ENCODE measurements at regions not wholly inside any gene's neighbourhood (a gene's known extent, or its start where the extent isn't known, plus 50 kb on each side); places are given as distances from the start of the nearest gene placed in this dataset.
"Not testable (repeated sequence)": the region's sequence is repeated elsewhere in the genome, so short reads cannot be mapped to it uniquely, and the experiment has no call there.

- H3K36me3 ChIP-seq (ENCODE audit: control insufficient read depth in 1 of 2, insufficient read depth in 2 of 2, low read depth in 1 of 2, low read length in 2 of 2); H2BK5ac ChIP-seq (ENCODE audit: low read depth, low read length, poor library complexity, severe bottlenecking); H3K9ac ChIP-seq (ENCODE audit: low read length); H4K8ac ChIP-seq (ENCODE audit: low read length); H3K27me3 ChIP-seq (ENCODE audit: control insufficient read depth in 1 of 2, insufficient read depth in 1 of 2, low read length in 2 of 2); H3K4ac ChIP-seq (ENCODE audit: low read depth in 1 of 2, low read length in 2 of 2); H3K18ac ChIP-seq (ENCODE audit: low read depth in 1 of 2, low read length in 2 of 2); H2BK15ac ChIP-seq (ENCODE audit: low read depth, poor library complexity, severe bottlenecking); H2BK120ac ChIP-seq (ENCODE audit: low read depth, low read length); H3K79me1 ChIP-seq (replicated peaks; ENCODE audit: low read length, poor library complexity, severe bottlenecking); H3K4me2 ChIP-seq (ENCODE audit: low read length, poor library complexity, severe bottlenecking); DNase-seq; H2AFZ ChIP-seq (ENCODE audit: low read depth, low read length); H3K23ac ChIP-seq (ENCODE audit: low read length in 2 of 2); H4K91ac ChIP-seq (ENCODE audit: low read length); H2AK5ac ChIP-seq (ENCODE audit: low read length, severe bottlenecking); H2BK12ac ChIP-seq (ENCODE audit: low read length in 2 of 2); H3K27ac ChIP-seq (ENCODE audit: low read length, poor library complexity, severe bottlenecking); H3K14ac ChIP-seq (ENCODE audit: low read length in 2 of 2); H3K4me3 ChIP-seq (ENCODE audit: insufficient read depth in 1 of 2, low read depth in 1 of 2, low read length in 2 of 2); H3K4me1 ChIP-seq (ENCODE audit: control insufficient read depth, insufficient read depth, low read depth, low read length): not testable (repeated sequence)
- peaks cover 14% of the 10 kb centered on the region for H3K9me3 ChIP-seq (ENCODE audit: control insufficient read depth, low read length)
- 66% methylated on average over 8 of the region's 8 CpGs for WGBS
Observed at GRCh38 chr3:3941380-3941779, 142.1 kb downstream of the LRRN1 start.

- Histone ChIP-seq H2BK120ac (ENCODE audit: low read depth, low read length) (no peak overlapping the region), H3K4me3 (ENCODE audit: insufficient read depth in 1 of 2, low read depth in 1 of 2, low read length in 2 of 2) (no peak overlapping the region), H3K4me2 (ENCODE audit: low read length, poor library complexity, severe bottlenecking) (no peak overlapping the region), H3K23ac (ENCODE audit: low read length in 2 of 2) (no peak overlapping the region), H3K36me3 (ENCODE audit: control insufficient read depth in 1 of 2, insufficient read depth in 2 of 2, low read depth in 1 of 2, low read length in 2 of 2) (no peaks in the 10 kb centered on the region), H3K4me1 (ENCODE audit: control insufficient read depth, insufficient read depth, low read depth, low read length) (no peaks in the 10 kb centered on the region), H2AK5ac (ENCODE audit: low read length, severe bottlenecking) (no peak overlapping the region), H2BK15ac (ENCODE audit: low read depth, poor library complexity, severe bottlenecking) (no peak overlapping the region), H3K79me1 (replicated peaks; ENCODE audit: low read length, poor library complexity, severe bottlenecking) (no peaks in the 10 kb centered on the region), H2BK12ac (ENCODE audit: low read length in 2 of 2) (no peak overlapping the region), H3K18ac (ENCODE audit: low read depth in 1 of 2, low read length in 2 of 2) (no peak overlapping the region), H3K4ac (ENCODE audit: low read depth in 1 of 2, low read length in 2 of 2) (no peak overlapping the region), H4K91ac (ENCODE audit: low read length) (no peak overlapping the region), H3K27me3 (ENCODE audit: control insufficient read depth in 1 of 2, insufficient read depth in 1 of 2, low read length in 2 of 2) (no peaks in the 10 kb centered on the region), H3K9me3 (ENCODE audit: control insufficient read depth, low read length) (peaks cover 31% of the 10 kb centered on the region), H3K9ac (ENCODE audit: low read length) (no peak overlapping the region), H2AFZ (ENCODE audit: low read depth, low read length) (no peak overlapping the region), H3K14ac (ENCODE audit: low read length in 2 of 2) (no peak overlapping the region), H4K8ac (ENCODE audit: low read length) (no peak overlapping the region), H3K27ac (ENCODE audit: low read length, poor library complexity, severe bottlenecking) (no peak overlapping the region), H2BK5ac (ENCODE audit: low read depth, low read length, poor library complexity, severe bottlenecking) (no peak overlapping the region)
- no peak for DNase-seq
- WGBS = no CpG with 5 or more reads among the region's 1 CpG
Observed at GRCh38 chr3:3951071-3951470, 151.8 kb downstream of the LRRN1 start.

- H3K79me1 ChIP-seq (replicated peaks; ENCODE audit: low read length, poor library complexity, severe bottlenecking) = no peaks in the 10 kb centered on the region
- H3K14ac ChIP-seq (ENCODE audit: low read length in 2 of 2) = no peak overlapping the region
- no peak overlapping the region for H3K9ac ChIP-seq (ENCODE audit: low read length)
- H3K9me3 ChIP-seq (ENCODE audit: control insufficient read depth, low read length) = peaks cover 27% of the 10 kb centered on the region
- no peak overlapping the region for H2AK5ac ChIP-seq (ENCODE audit: low read length, severe bottlenecking)
- no peak overlapping the region for H2BK12ac ChIP-seq (ENCODE audit: low read length in 2 of 2)
- no peak overlapping the region for H3K4me3 ChIP-seq (ENCODE audit: insufficient read depth in 1 of 2, low read depth in 1 of 2, low read length in 2 of 2)
- no peak overlapping the region for H4K91ac ChIP-seq (ENCODE audit: low read length)
- 63% methylated on average over 4 of the region's 7 CpGs for WGBS
- H2BK120ac ChIP-seq (ENCODE audit: low read depth, low read length) = no peak overlapping the region
- H2BK5ac ChIP-seq (ENCODE audit: low read depth, low read length, poor library complexity, severe bottlenecking) = no peak overlapping the region
- no peak overlapping the region for H3K23ac ChIP-seq (ENCODE audit: low read length in 2 of 2)
- no peak overlapping the region for H3K4ac ChIP-seq (ENCODE audit: low read depth in 1 of 2, low read length in 2 of 2)
- H3K36me3 ChIP-seq (ENCODE audit: control insufficient read depth in 1 of 2, insufficient read depth in 2 of 2, low read depth in 1 of 2, low read length in 2 of 2) = no peaks in the 10 kb centered on the region
- H3K18ac ChIP-seq (ENCODE audit: low read depth in 1 of 2, low read length in 2 of 2) = no peak overlapping the region
- H2AFZ ChIP-seq (ENCODE audit: low read depth, low read length) = no peak overlapping the region
- H3K4me2 ChIP-seq (ENCODE audit: low read length, poor library complexity, severe bottlenecking) = no peak overlapping the region
- H3K4me1 ChIP-seq (ENCODE audit: control insufficient read depth, insufficient read depth, low read depth, low read length) = no peaks in the 10 kb centered on the region
- no peak overlapping the region for H4K8ac ChIP-seq (ENCODE audit: low read length)
- H2BK15ac ChIP-seq (ENCODE audit: low read depth, poor library complexity, severe bottlenecking) = no peak overlapping the region
- no peak for DNase-seq
- no peak overlapping the region for H3K27ac ChIP-seq (ENCODE audit: low read length, poor library complexity, severe bottlenecking)
- H3K27me3 ChIP-seq (ENCODE audit: control insufficient read depth in 1 of 2, insufficient read depth in 1 of 2, low read length in 2 of 2) = no peaks in the 10 kb centered on the region
Observed at GRCh38 chr3:3951501-3951900, 152.3 kb downstream of the LRRN1 start.

- not testable (repeated sequence) for H3K4me1 ChIP-seq (ENCODE audit: control insufficient read depth, insufficient read depth, low read depth, low read length); H3K4me2 ChIP-seq (ENCODE audit: low read length, poor library complexity, severe bottlenecking); H3K14ac ChIP-seq (ENCODE audit: low read length in 2 of 2); H2BK5ac ChIP-seq (ENCODE audit: low read depth, low read length, poor library complexity, severe bottlenecking); H3K18ac ChIP-seq (ENCODE audit: low read depth in 1 of 2, low read length in 2 of 2); H3K4ac ChIP-seq (ENCODE audit: low read depth in 1 of 2, low read length in 2 of 2); H3K4me3 ChIP-seq (ENCODE audit: insufficient read depth in 1 of 2, low read depth in 1 of 2, low read length in 2 of 2); DNase-seq; H4K91ac ChIP-seq (ENCODE audit: low read length); H3K23ac ChIP-seq (ENCODE audit: low read length in 2 of 2); H3K79me1 ChIP-seq (replicated peaks; ENCODE audit: low read length, poor library complexity, severe bottlenecking); H2AK5ac ChIP-seq (ENCODE audit: low read length, severe bottlenecking); H3K9ac ChIP-seq (ENCODE audit: low read length); H2BK12ac ChIP-seq (ENCODE audit: low read length in 2 of 2); H4K8ac ChIP-seq (ENCODE audit: low read length); H2BK120ac ChIP-seq (ENCODE audit: low read depth, low read length); H3K36me3 ChIP-seq (ENCODE audit: control insufficient read depth in 1 of 2, insufficient read depth in 2 of 2, low read depth in 1 of 2, low read length in 2 of 2); H2BK15ac ChIP-seq (ENCODE audit: low read depth, poor library complexity, severe bottlenecking); H3K27me3 ChIP-seq (ENCODE audit: control insufficient read depth in 1 of 2, insufficient read depth in 1 of 2, low read length in 2 of 2); H3K27ac ChIP-seq (ENCODE audit: low read length, poor library complexity, severe bottlenecking); H2AFZ ChIP-seq (ENCODE audit: low read depth, low read length)
- 94% methylated on average over 3 of the region's 14 CpGs for WGBS
- peaks cover 15% of the 10 kb centered on the region for H3K9me3 ChIP-seq (ENCODE audit: control insufficient read depth, low read length)
Observed at GRCh38 chr3:3962867-3963266, 163.6 kb downstream of the LRRN1 start.

Measured in mesenchymal stem cell (in vitro differentiated cells and primary cell).